Kidney tubule cell (primary cell): ENCODE measurements at regions not wholly inside any gene's neighbourhood (a gene's known extent, or its start where the extent isn't known, plus 50 kb on each side); places are given as distances from the start of the nearest gene placed in this dataset.

ENCODE experiments used
- DNase-seq: peaks from one replicate; pipeline ENCODE4 v3.0.0-alpha.2; 2018; ENCODE audit warnings: low spot score

GRCh38 chr7:19442016-19442785 is 266.6 kb downstream of the POLR1F start:
- peak; percentile 7 for DNase-seq

- DNase-seq, result no peak
These were observed 269.3 kb downstream of the POLR1F start for GRCh38 chr7:19439517-19439916.

GRCh38 chr7:19437446-19437845 is 271.4 kb downstream of the POLR1F start:
- DNase-seq, result no peak

GRCh38 chr7:19427944-19428343 is 280.9 kb downstream of the POLR1F start:
- no peak for DNase-seq

- DNase-seq, result no peak
These were observed 276.6 kb upstream of the FERD3L start for GRCh38 chr7:19421861-19422260.

GRCh38 chr7:19417231-19417630 is 272.0 kb upstream of the FERD3L start:
- DNase-seq, result no peak

- no peak for DNase-seq
These were observed 269.9 kb upstream of the FERD3L start for GRCh38 chr7:19415123-19415522.

- no peak for DNase-seq
These were observed 268.3 kb upstream of the FERD3L start for GRCh38 chr7:19413443-19413965.

GRCh38 chr7:19410691-19411090 is 265.5 kb upstream of the FERD3L start:
- no peak for DNase-seq

- no peak for DNase-seq
These were observed 264.9 kb upstream of the FERD3L start for GRCh38 chr7:19410106-19410505.

GRCh38 chr7:19408706-19409220 is 263.5 kb upstream of the FERD3L start:
- no peak for DNase-seq

- no peak for DNase-seq
These were observed 262.0 kb upstream of the FERD3L start for GRCh38 chr7:19407270-19407669.

GRCh38 chr7:19405541-19405940 is 260.3 kb upstream of the FERD3L start:
- DNase-seq, result no peak

GRCh38 chr7:19404912-19405329 is 259.7 kb upstream of the FERD3L start:
- DNase-seq, result peak; percentile 81

GRCh38 chr7:19403691-19404090 is 258.5 kb upstream of the FERD3L start:
- no peak for DNase-seq

GRCh38 chr7:19401461-19401860 is 256.2 kb upstream of the FERD3L start:
- no peak for DNase-seq

GRCh38 chr7:19400758-19401254 is 255.6 kb upstream of the FERD3L start:
- DNase-seq, result no peak

- no peak for DNase-seq
These were observed 252.7 kb upstream of the FERD3L start for GRCh38 chr7:19397911-19398310.

- peak; percentile 5 for DNase-seq
These were observed 247.0 kb upstream of the FERD3L start for GRCh38 chr7:19392246-19392645.

- DNase-seq, result no peak
These were observed 245.6 kb upstream of the FERD3L start for GRCh38 chr7:19390795-19391194.

- DNase-seq, result no peak
These were observed 236.1 kb upstream of the FERD3L start for GRCh38 chr7:19381321-19381720.

GRCh38 chr7:19378345-19378714 is 233.1 kb upstream of the FERD3L start:
- DNase-seq, result no peak

- no peak for DNase-seq
These were observed 232.6 kb upstream of the FERD3L start for GRCh38 chr7:19377611-19378344.
